Gastrocnemius medialis (tissue), 4 donors: ENCODE measurements at regions not wholly inside any gene's neighbourhood (a gene's known extent, or its start where the extent isn't known, plus 50 kb on each side); places are given as distances from the start of the nearest gene placed in this dataset.

Source experiments
- CTCF ChIP-seq, 5 experiments: fragments of 450-650 bp in 3 of 5; fragments of 200-600 bp in 2 of 5; sonication (generic) in 2 of 5; IDR thresholded peaks in 4 of 5; conservative IDR thresholded peaks in 1 of 5; 1 replicate in 4 of 5; 2 replicates in 1 of 5; pipeline ENCODE4 v1.5.1; 2016 to 2019; ENCODE audit warnings: antibody characterized with exemption in 5 of 5, mild to moderate bottlenecking in 3 of 5, moderate library complexity in 3 of 5
- POLR2A ChIP-seq, 2 donors: fragments of 450-650 bp; IDR thresholded peaks; one replicate each; pipeline ENCODE4 v1.6.1; 2017; ENCODE audit warnings: antibody characterized with exemption in 2 of 2, mild to moderate bottlenecking in 2 of 2, moderate library complexity in 2 of 2

DNA sequence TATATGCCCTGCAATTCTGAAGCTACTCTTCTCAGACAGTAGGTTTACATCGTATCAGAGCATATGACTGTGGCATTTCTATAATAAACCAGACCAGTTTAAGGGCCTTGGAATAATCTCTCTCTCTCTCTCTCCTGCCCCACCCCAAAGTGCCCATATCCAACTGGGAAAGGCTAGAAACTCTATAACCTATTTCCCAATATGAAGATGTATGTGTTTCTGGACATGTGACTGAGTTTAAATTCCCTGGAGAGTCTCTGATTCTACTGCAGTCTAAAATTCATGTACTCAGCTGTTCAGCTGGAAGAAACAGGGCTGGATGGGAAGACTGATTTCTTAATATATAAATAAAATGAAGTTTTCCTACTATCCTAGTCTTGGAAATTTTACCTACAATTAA lies 91.9 kb upstream of the MBNL2 start:
- TF ChIP-seq CTCF (IDR thresholded peaks at IDR 0.05 in 4 of 5, conservative IDR thresholded peaks at IDR 0.05 in 1 of 5), result no peak
- no peak for TF ChIP-seq POLR2A (IDR thresholded peaks at IDR 0.05)
